ENCODE measurements at regions not wholly inside any gene's neighbourhood (a gene's known extent, or its start where the extent isn't known, plus 50 kb on each side); places are given as distances from the start of the nearest gene placed in this dataset.

DNA sequence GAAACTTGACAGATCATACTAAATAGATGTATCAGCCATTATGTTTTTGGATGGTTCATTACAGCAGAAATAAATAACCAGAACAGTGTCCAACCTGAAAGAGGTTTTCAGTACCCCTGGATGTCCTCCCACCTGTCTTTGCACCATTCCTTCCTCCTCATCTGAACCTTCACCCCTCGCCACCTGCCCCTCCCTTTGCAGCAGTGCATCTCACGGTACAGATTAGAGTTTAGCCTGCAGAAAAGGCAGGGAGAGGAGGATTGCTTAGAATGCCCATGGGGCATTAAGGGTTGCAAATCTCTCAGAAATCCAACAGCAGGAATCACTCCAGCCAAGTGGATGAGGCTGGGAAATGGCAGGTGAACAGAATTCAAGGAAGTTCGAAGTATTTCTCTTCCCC, 155.0 kb downstream of the HS3ST2 start:
- TF ChIP-seq, protein P1, sequence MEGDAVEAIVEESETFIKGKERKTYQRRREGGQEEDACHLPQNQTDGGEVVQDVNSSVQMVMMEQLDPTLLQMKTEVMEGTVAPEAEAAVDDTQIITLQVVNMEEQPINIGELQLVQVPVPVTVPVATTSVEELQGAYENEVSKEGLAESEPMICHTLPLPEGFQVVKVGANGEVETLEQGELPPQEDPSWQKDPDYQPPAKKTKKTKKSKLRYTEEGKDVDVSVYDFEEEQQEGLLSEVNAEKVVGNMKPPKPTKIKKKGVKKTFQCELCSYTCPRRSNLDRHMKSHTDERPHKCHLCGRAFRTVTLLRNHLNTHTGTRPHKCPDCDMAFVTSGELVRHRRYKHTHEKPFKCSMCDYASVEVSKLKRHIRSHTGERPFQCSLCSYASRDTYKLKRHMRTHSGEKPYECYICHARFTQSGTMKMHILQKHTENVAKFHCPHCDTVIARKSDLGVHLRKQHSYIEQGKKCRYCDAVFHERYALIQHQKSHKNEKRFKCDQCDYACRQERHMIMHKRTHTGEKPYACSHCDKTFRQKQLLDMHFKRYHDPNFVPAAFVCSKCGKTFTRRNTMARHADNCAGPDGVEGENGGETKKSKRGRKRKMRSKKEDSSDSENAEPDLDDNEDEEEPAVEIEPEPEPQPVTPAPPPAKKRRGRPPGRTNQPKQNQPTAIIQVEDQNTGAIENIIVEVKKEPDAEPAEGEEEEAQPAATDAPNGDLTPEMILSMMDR (IDR thresholded peaks at IDR 0.05), result no peak
- no peak for TF ChIP-seq POLR2A (IDR thresholded peaks at IDR 0.05)
- no peak for TF ChIP-seq POLR2AphosphoS5 (IDR thresholded peaks at IDR 0.05)
